Thoracic aorta (tissue), 2 donors: ENCODE measurements at regions not wholly inside any gene's neighbourhood (a gene's known extent, or its start where the extent isn't known, plus 50 kb on each side); places are given as distances from the start of the nearest gene placed in this dataset.

Experiments used
- ATAC-seq: fragments of 150-250 bp; one replicate; pipeline ENCODE4 v1.8.0; 2017; ENCODE audit warnings: low read depth; ENCODE audit not compliant: insufficient number of reproducible peaks, low FRiP score
- DNase-seq: peaks from one replicate; pipeline ENCODE4 v3.0.0-alpha.2; 2020; ENCODE audit warnings: low spot score
- H3K27ac ChIP-seq, 2 donors: fragments of 200-600 bp; sonication (generic); 1 replicate in 1 of 2; 2 replicates in 1 of 2; pipeline ENCODE4 v1.5.1; 2016; ENCODE audit warnings: mild to moderate bottlenecking in 2 of 2, moderate library complexity in 2 of 2
- H3K27me3 ChIP-seq: fragments of 200-600 bp; sonication (generic); replicated peaks from 2 replicates; pipeline ENCODE4 v1.6.0; 2016; ENCODE audit warnings: mild to moderate bottlenecking; ENCODE audit not compliant: insufficient read depth
- H3K36me3 ChIP-seq: fragments of 200-600 bp; sonication (generic); one replicate; pipeline ENCODE4 v1.5.1; 2016
- H3K4me1 ChIP-seq, 2 donors: fragments of 200-600 bp; sonication (generic); 1 replicate in 1 of 2; 2 replicates in 1 of 2; pipeline versions ENCODE4 v1.5.1 to v1.6.0; 2016; ENCODE audit warnings: low read depth in 2 of 2, mild to moderate bottlenecking in 1 of 2; ENCODE audit not compliant: control insufficient read depth in 1 of 2
- H3K4me3 ChIP-seq: fragments of 200-600 bp; sonication (generic); 2 replicates; pipeline ENCODE4 v1.5.1; 2016; ENCODE audit warnings: mild to moderate bottlenecking
- H3K9me3 ChIP-seq: fragments of 200-600 bp; sonication (generic); 2 replicates; pipeline ENCODE4 v1.5.1; 2016
- CTCF ChIP-seq: fragments of 200-600 bp; sonication (generic); IDR thresholded peaks from one replicate; pipeline ENCODE4 v1.5.1; 2019; ENCODE audit warnings: antibody characterized with exemption

- Histone ChIP-seq H3K4me1 (no peaks in the 10 kb centered on the region), H3K9me3 (no peaks in the 10 kb centered on the region), H3K27ac (no peak overlapping the region), H3K27me3 (no peaks in the 10 kb centered on the region), H3K36me3 (no peaks in the 10 kb centered on the region), H3K4me3 (no peak overlapping the region)
- no peak for TF ChIP-seq CTCF
- no peak for ATAC-seq
- no peak for DNase-seq
These were observed 396.6 kb downstream of the DMAC1 start for GRCh38 chr9:7403028-7403389.

- no peak for ATAC-seq
- no peak for TF ChIP-seq CTCF
These were observed 397.1 kb downstream of the DMAC1 start for GRCh38 chr9:7402334-7403027.

GRCh38 chr9:7401116-7401515 lies 398.5 kb downstream of the DMAC1 start:
- H3K27ac ChIP-seq, result no peak overlapping the region
- no peaks in the 10 kb centered on the region for H3K4me1 ChIP-seq
- H3K9me3 ChIP-seq, result no peaks in the 10 kb centered on the region
- H3K27me3 ChIP-seq, result no peaks in the 10 kb centered on the region
- ATAC-seq, result no peak
- no peak overlapping the region for H3K4me3 ChIP-seq
- no peak for TF ChIP-seq CTCF
- DNase-seq, result no peak
- H3K36me3 ChIP-seq, result no peaks in the 10 kb centered on the region

More at GRCh38 chr9:7402334-7403027, 397.1 kb downstream of the DMAC1 start:
- H3K4me1 ChIP-seq, result no peaks in the 10 kb centered on the region
- H3K9me3 ChIP-seq, result no peaks in the 10 kb centered on the region
- H3K36me3 ChIP-seq, result no peaks in the 10 kb centered on the region
- no peak overlapping the region for H3K27ac ChIP-seq
- H3K27me3 ChIP-seq, result no peaks in the 10 kb centered on the region
- no peak for DNase-seq
- H3K4me3 ChIP-seq, result no peak overlapping the region

DNA sequence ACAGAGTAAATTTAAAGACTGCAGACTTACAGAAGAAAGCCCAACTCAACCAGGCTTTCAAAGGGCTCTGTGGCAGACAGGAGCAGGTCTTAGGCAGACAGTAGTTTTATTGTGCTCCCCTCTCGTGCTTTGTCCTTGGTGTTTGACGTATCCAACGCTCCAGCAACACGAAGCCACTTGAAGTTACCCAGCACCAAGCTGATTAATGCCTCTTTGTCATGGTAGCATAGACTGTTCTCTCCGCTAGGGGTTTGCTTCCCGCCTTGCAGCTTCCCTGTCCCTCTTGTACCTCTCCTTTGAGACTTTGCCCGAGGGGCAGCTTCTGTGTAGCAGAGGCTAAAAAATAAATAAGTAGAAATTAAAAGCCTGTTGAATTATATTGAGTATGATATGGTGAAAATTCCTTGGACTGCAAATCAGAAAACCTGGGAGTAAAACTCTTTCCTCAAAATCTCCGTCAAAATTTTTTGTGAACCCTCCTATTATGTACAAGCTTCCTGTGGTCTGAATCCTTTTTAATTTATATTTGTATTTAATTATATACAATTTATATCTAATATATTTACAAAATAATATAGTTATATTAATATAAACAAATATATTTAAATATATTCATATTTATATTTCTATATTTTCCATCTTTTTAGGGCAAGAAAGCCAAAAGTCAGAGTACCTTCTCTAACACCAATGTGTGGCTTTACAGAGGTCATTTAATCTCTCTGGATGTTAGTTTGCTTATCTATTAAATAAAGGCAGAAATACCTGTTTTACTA lies 405.4 kb downstream of the DMAC1 start:
- Histone ChIP-seq H3K9me3 (no peaks in the 10 kb centered on the region), H3K36me3 (no peaks in the 10 kb centered on the region), H3K27me3 (no peaks in the 10 kb centered on the region), H3K27ac (no peak overlapping the region), H3K4me3 (no peak overlapping the region), H3K4me1 (no peaks in the 10 kb centered on the region)
- ATAC-seq (no peak), DNase-seq (no peak)
- no peak for TF ChIP-seq CTCF

DNA sequence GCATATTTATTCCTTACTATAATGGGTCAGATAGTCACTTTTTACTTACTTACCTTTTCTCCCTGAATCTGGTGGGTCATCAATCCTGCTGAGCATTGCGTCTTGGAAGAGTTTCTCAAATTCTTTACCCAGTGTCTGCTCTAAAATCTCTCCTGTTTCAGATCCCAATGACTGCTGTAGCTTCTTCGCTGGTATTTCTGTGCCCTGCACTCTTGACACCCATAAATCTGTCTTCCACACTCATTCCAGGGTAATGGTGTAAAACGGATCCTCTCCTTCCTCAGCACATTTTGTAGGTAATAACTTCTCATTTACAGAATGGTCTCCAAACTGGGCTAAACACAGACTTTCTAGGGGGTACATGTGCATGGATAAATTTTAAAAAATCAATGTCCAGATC lies 407.4 kb downstream of the DMAC1 start:
- no peaks in the 10 kb centered on the region for H3K9me3 ChIP-seq
- no peak overlapping the region for H3K27ac ChIP-seq
- TF ChIP-seq CTCF, result no peak
- no peak overlapping the region for H3K4me3 ChIP-seq
- no peaks in the 10 kb centered on the region for H3K27me3 ChIP-seq
- no peaks in the 10 kb centered on the region for H3K36me3 ChIP-seq
- H3K4me1 ChIP-seq, result no peaks in the 10 kb centered on the region
- ATAC-seq (no peak), DNase-seq (no peak)
